HCT116 (cell line): ENCODE measurements at regions not wholly inside any gene's neighbourhood (a gene's known extent, or its start where the extent isn't known, plus 50 kb on each side); places are given as distances from the start of the nearest gene placed in this dataset.

Experiments used
- ATAC-seq: fragments of 200-7000 bp; cut with Tn5 transposase; 2 replicates; pipeline ENCODE4 v1.9.1; 2020; ENCODE audit warnings: mild to moderate bottlenecking, moderate library complexity
- BruUV-seq: library from RNA; stranded (reverse); fragments of 400-500 nt; replicated peaks from 2 replicates; lab custom pipeline; 2021; lab: Mats Ljungman, UMichigan
- CTCF ChIA-PET: fragments of 300-600 bp; sonication (Branson Sonifier 250); formaldehyde crosslinking; loops from one replicate; lab custom pipeline; 2021; ENCODE audit warnings: antibody characterized with exemption; lab: Charles Lee
- POLR2A ChIA-PET: fragments of 300-600, 350-600 bp; sonication (Branson Sonifier 250); formaldehyde crosslinking; loops from one replicate; lab custom pipeline; 2021; ENCODE audit warnings: antibody characterized with exemption; lab: Charles Lee
- RAD21 ChIA-PET, 2 experiments: fragments of 300-600 bp; sonication (Branson Sonifier 250); formaldehyde crosslinking; loops; one replicate each; lab custom pipeline; 2023; ENCODE audit warnings: low total read pairs in 2 of 2; ENCODE audit not compliant: uncharacterized antibody in 2 of 2, unreplicated experiment in 2 of 2, low non-redundant PET in 1 of 2; lab: Charles Lee
- DNase-seq: peaks from one replicate; pipeline ENCODE4 v3.0.0-alpha.2; 2010; ENCODE audit warnings: low read depth, low spot score
- H2AFZ ChIP-seq: fragments of 200-600 bp; shearing (Covaris generic), sonication (generic); 2 replicates; pipeline ENCODE4 v1.6.1; 2017; ENCODE audit warnings: low read depth, mixed run types, mixed read lengths, antibody characterized with exemption, low read length; ENCODE audit not compliant: poor library complexity, severe bottlenecking
- H3K27ac ChIP-seq: 2 replicates; pipeline ENCODE4 v1.5.1; 2012; ENCODE audit warnings: low read depth, low read length
- H3K27me3 ChIP-seq: fragments of 200-600 bp; sonication (generic); 2 replicates; pipeline ENCODE4 v1.6.1; 2016; ENCODE audit warnings: mixed run types, low read length, mixed read lengths; ENCODE audit not compliant: insufficient read depth
- H3K36me3 ChIP-seq, 2 experiments: fragments of 200-500 bp in 1 of 2; fragments of 200-600 bp in 1 of 2; sonication (Bioruptor generic) in 1 of 2; sonication (generic) in 1 of 2; 2 replicates each; pipeline versions ENCODE4 v1.5.1 to v1.6.1; 2014 to 2016; ENCODE audit warnings: low read length in 2 of 2, inconsistent platforms in 1 of 2, mixed read lengths in 1 of 2, mixed run types in 1 of 2; ENCODE audit not compliant: insufficient read depth in 2 of 2, control insufficient read depth in 1 of 2
- H3K4me1 ChIP-seq, 2 experiments: fragments of 200-600 bp in 1 of 2; sonication (generic) in 1 of 2; 2 replicates each; pipeline versions ENCODE4 v1.5.1 to v1.6.1; 2012 to 2017; ENCODE audit warnings: low read length in 2 of 2, inconsistent platforms in 1 of 2, mild to moderate bottlenecking in 1 of 2, mixed read lengths in 1 of 2, mixed run types in 1 of 2, moderate library complexity in 1 of 2; ENCODE audit not compliant: insufficient read depth in 2 of 2, control insufficient read depth in 1 of 2
- H3K4me2 ChIP-seq: fragments of 200-600 bp; sonication (generic); 2 replicates; pipeline ENCODE4 v1.6.1; 2017; ENCODE audit warnings: mixed run types, low read length, mixed read lengths
- H3K4me3 ChIP-seq, 2 experiments: fragments of 200-600 bp in 1 of 2; sonication (generic) in 1 of 2; replicated peaks in 1 of 2; 2 replicates each; pipeline ENCODE4 v1.5.1; 2011 to 2016; ENCODE audit warnings: low read length in 2 of 2, control low read depth in 1 of 2, low read depth in 1 of 2, mild to moderate bottlenecking in 1 of 2, mixed read lengths in 1 of 2, mixed run types in 1 of 2
- H3K79me2 ChIP-seq: fragments of 200-600 bp; sonication (generic); 2 replicates; pipeline ENCODE4 v1.6.1; 2017; ENCODE audit warnings: mild to moderate bottlenecking, mixed run types, low read length, moderate library complexity, mixed read lengths; ENCODE audit not compliant: insufficient read depth
- H3K9ac ChIP-seq: fragments of 200-600 bp; sonication (generic); 2 replicates; pipeline ENCODE4 v1.6.1; 2016; ENCODE audit warnings: low read length, mixed read lengths
- H3K9me2 ChIP-seq: fragments of 200-600 bp; sonication (generic), shearing (Covaris generic); 2 replicates; pipeline ENCODE4 v1.6.1; 2017; ENCODE audit warnings: mixed run types, mild to moderate bottlenecking, moderate library complexity; ENCODE audit not compliant: insufficient read depth
- H3K9me3 ChIP-seq, 2 experiments: fragments of 200-500 bp in 1 of 2; fragments of 200-600 bp in 1 of 2; sonication (Bioruptor generic) in 1 of 2; sonication (generic) in 1 of 2; 2 replicates each; pipeline ENCODE4 v1.6.1; 2014 to 2017; ENCODE audit warnings: low read length in 2 of 2, mixed read lengths in 2 of 2, inconsistent platforms in 1 of 2, low read depth in 1 of 2, mild to moderate bottlenecking in 1 of 2, mixed run types in 1 of 2, moderate library complexity in 1 of 2; ENCODE audit not compliant: control insufficient read depth in 1 of 2, insufficient read depth in 1 of 2
- H4K20me1 ChIP-seq: fragments of 200-600 bp; sonication (generic), shearing (Covaris generic); 2 replicates; pipeline ENCODE4 v1.6.1; 2017; ENCODE audit warnings: mixed run types, mild to moderate bottlenecking, moderate library complexity; ENCODE audit not compliant: insufficient read depth
- ATF3 ChIP-seq: IDR thresholded peaks from 2 replicates; pipeline ENCODE4 v1.6.1; 2012
- CEBPB ChIP-seq: IDR thresholded peaks from 2 replicates; pipeline ENCODE4 v1.6.1; 2012; ENCODE audit warnings: low read depth
- CTCF ChIP-seq, 3 experiments: fragments of 200-600 bp in 1 of 3; sonication (generic) in 1 of 3; IDR thresholded peaks in 2 of 3; conservative IDR thresholded peaks in 1 of 3; 2 replicates each; pipeline ENCODE4 v1.5.1; 2012 to 2017; ENCODE audit warnings: low read depth in 2 of 3, low read length in 2 of 3, antibody characterized with exemption in 1 of 3, borderline replicate concordance in 1 of 3, control low read depth in 1 of 3, mild to moderate bottlenecking in 1 of 3, mixed read lengths in 1 of 3, mixed run types in 1 of 3, moderate library complexity in 1 of 3; ENCODE audit not compliant: insufficient read depth in 1 of 3
- ELF1 ChIP-seq: IDR thresholded peaks from 2 replicates; pipeline ENCODE4 v1.6.1; 2012; ENCODE audit warnings: low read depth, borderline replicate concordance
- EZH2 ChIP-seq: fragments of 200-600 bp; sonication (generic); IDR thresholded peaks from 2 replicates; pipeline ENCODE4 v1.6.1; 2017; ENCODE audit warnings: antibody characterized with exemption, mixed run types
- FOSL1 ChIP-seq: IDR thresholded peaks from 2 replicates; pipeline ENCODE4 v1.6.1; 2012; ENCODE audit warnings: low read depth
- SRF ChIP-seq: IDR thresholded peaks from 2 replicates; pipeline ENCODE4 v1.6.1; 2012; ENCODE audit warnings: low read depth
- TCF7L2 ChIP-seq: IDR thresholded peaks from 2 replicates; pipeline ENCODE4 v1.7.0; 2011; ENCODE audit warnings: borderline replicate concordance, inconsistent platforms; ENCODE audit not compliant: insufficient read depth, insufficient read length; ENCODE audit errors: extremely low read depth
- ZFX ChIP-seq: fragments of 450-650 bp; IDR thresholded peaks from 2 replicates; pipeline ENCODE4 v1.6.1; 2017
- intact Hi-C: fragments of 100-400 bp; cut with micrococcal nuclease; formaldehyde crosslinking; loops from 2 replicates; pipeline ENCODE4 v1.10.0; 2022

- no peaks in the 10 kb centered on the region for H3K4me1 ChIP-seq
- no TSS peak for BruUV-seq
- no peak for TF ChIP-seq ELF1
- TF ChIP-seq ZFX, result no peak
- TF ChIP-seq CEBPB, result no peak
- no peak for TF ChIP-seq TCF7L2
- TF ChIP-seq SRF, result no peak
- TF ChIP-seq CTCF (IDR thresholded peaks at IDR 0.05 in 2 of 3, conservative IDR thresholded peaks at IDR 0.05 in 1 of 3; ENCODE audit: borderline replicate concordance in 1 of 3, insufficient read depth in 1 of 3, low read depth in 2 of 3, low read length in 2 of 3), result no peak
- no peak for TF ChIP-seq FOSL1
- no peak for TF ChIP-seq EZH2
- no peak for TF ChIP-seq ATF3
These were observed 64.1 kb upstream of the EHBP1 start for GRCh38 chr2:62641410-62641843.

More at GRCh38 chr2:62641410-62641843, 64.1 kb upstream of the EHBP1 start:
- DNase-seq (no peak), ATAC-seq (no peak)
- Histone ChIP-seq H2AFZ (peak overlapping the region; percentile 88), H3K9me2 (no peaks in the 10 kb centered on the region), H3K9ac (no peak overlapping the region), H3K4me2 (no peak overlapping the region), H3K79me2 (no peaks in the 10 kb centered on the region), H3K27me3 (no peaks in the 10 kb centered on the region), H3K36me3 (no peaks in the 10 kb centered on the region), H3K4me3 (no peak overlapping the region), H4K20me1 (no peaks in the 10 kb centered on the region), H3K9me3 (no peaks in the 10 kb centered on the region; a peak in 1 of 4 replicates), H3K27ac (no peak overlapping the region)
- ChIA-PET RAD21 (no interaction called here), POLR2A (no interaction called here), CTCF (no interaction called here)
- intact Hi-C loops, result no loop called here
